GM12878 (cell line): ENCODE measurements at regions not wholly inside any gene's neighbourhood (a gene's known extent, or its start where the extent isn't known, plus 50 kb on each side); places are given as distances from the start of the nearest gene placed in this dataset.

Source experiments
- ATAC-seq: fragments of 200-7000 bp; cut with Tn5 transposase; 3 replicates; pipeline ENCODE4 v1.9.1; 2020; ENCODE audit warnings: mild to moderate bottlenecking, moderate library complexity
- BruUV-seq: library from RNA; stranded (reverse); fragments of 400-500 nt; replicated peaks from 2 replicates; lab custom pipeline; 2021; lab: Mats Ljungman, UMichigan
- CTCF ChIA-PET: fragments of 300-600 bp; sonication (Branson Sonifier 250); formaldehyde crosslinking; extraction: SDS; loops from one replicate; lab custom pipeline; 2021; ENCODE audit warnings: inconsistent platforms; lab: Yijun Ruan, JAX
- POLR2A ChIA-PET: fragments of 350-600 bp; formaldehyde crosslinking; extraction: SDS; loops from one replicate; lab custom pipeline; 2021; ENCODE audit warnings: inconsistent platforms; lab: Charles Lee
- RAD21 ChIA-PET: fragments of 300-600 bp; sonication (Branson Sonifier 250); formaldehyde crosslinking; loops from one replicate; lab custom pipeline; 2023; ENCODE audit warnings: antibody characterized with exemption; ENCODE audit not compliant: unreplicated experiment; lab: Charles Lee
- SMC1A ChIA-PET: fragments of 300-600 bp; sonication (Branson Sonifier 250); formaldehyde crosslinking; loops from one replicate; lab custom pipeline; 2023; ENCODE audit not compliant: unreplicated experiment, uncharacterized antibody; lab: Charles Lee
- DNase-seq: peaks from one replicate; pipeline ENCODE4 v3.0.0-alpha.2; 2011; ENCODE audit warnings: low read depth, low spot score
- FAIRE-seq: peaks from 3 replicates; lab custom pipeline; 2011; peaks lifted over from hg19 to GRCh38; lab: Jason Lieb, UNC
- H2AFZ ChIP-seq: 2 replicates; pipeline ENCODE4 v1.6.0; 2011; ENCODE audit warnings: low read depth, low read length, control low read depth; ENCODE audit not compliant: control insufficient read depth
- H3K27ac ChIP-seq: 2 replicates; pipeline ENCODE4 v1.5.1; 2011; ENCODE audit warnings: control low read depth; ENCODE audit not compliant: control insufficient read depth, insufficient read depth
- H3K27me3 ChIP-seq, 2 experiments: replicated peaks in 1 of 2; 2 replicates each; pipeline versions ENCODE4 v1.6.0 to v1.6.1; 2011; ENCODE audit warnings: low read length in 1 of 2; ENCODE audit not compliant: control insufficient read depth in 2 of 2, insufficient read depth in 2 of 2
- H3K36me3 ChIP-seq, 2 experiments: 2 replicates each; pipeline ENCODE4 v1.5.1; 2011; ENCODE audit warnings: low read length in 1 of 2; ENCODE audit not compliant: control insufficient read depth in 2 of 2, insufficient read depth in 2 of 2
- H3K4me1 ChIP-seq: 2 replicates; pipeline ENCODE4 v1.6.1; 2011; ENCODE audit warnings: mild to moderate bottlenecking, low read length, moderate library complexity, mixed read lengths; ENCODE audit not compliant: control insufficient read depth, insufficient read depth
- H3K4me2 ChIP-seq: 2 replicates; pipeline ENCODE4 v1.6.0; 2011; ENCODE audit warnings: control low read depth; ENCODE audit not compliant: control insufficient read depth, insufficient read depth
- H3K4me3 ChIP-seq: fragments of 200-600 bp; sonication (generic); 2 replicates; pipeline ENCODE4 v1.5.1; 2016
- H3K79me2 ChIP-seq: 2 replicates; pipeline ENCODE4 v1.6.0; 2011; ENCODE audit warnings: low read length; ENCODE audit not compliant: control insufficient read depth, insufficient read depth
- H3K9ac ChIP-seq: 2 replicates; pipeline ENCODE4 v1.8.0; 2011; ENCODE audit warnings: low read length, control low read depth, mixed read lengths; ENCODE audit not compliant: control insufficient read depth, insufficient read depth
- H3K9me3 ChIP-seq: replicated peaks from 3 replicates; pipeline ENCODE4 v1.5.1; 2011; ENCODE audit warnings: mild to moderate bottlenecking, low read length; ENCODE audit not compliant: control insufficient read depth, insufficient read depth
- H4K20me1 ChIP-seq: 2 replicates; pipeline ENCODE4 v1.6.0; 2011; ENCODE audit not compliant: control insufficient read depth, insufficient read depth
- BRCA1 ChIP-seq: IDR thresholded peaks from 2 replicates; pipeline ENCODE4 v1.6.1; 2011; ENCODE audit warnings: low read depth, low read length, improper control_type of control experiment
- CREM ChIP-seq: IDR thresholded peaks from 2 replicates; pipeline ENCODE4 v1.6.1; 2014; ENCODE audit warnings: antibody characterized with exemption, low read depth
- EGR1 ChIP-seq, 2 experiments: IDR thresholded peaks; 1 replicate in 1 of 2; 2 replicates in 1 of 2; pipeline ENCODE4 v1.6.1; 2011 to 2012; ENCODE audit warnings: low read depth in 2 of 2, low read length in 2 of 2, borderline replicate concordance in 1 of 2, mild to moderate bottlenecking in 1 of 2, moderate library complexity in 1 of 2
- MTA3 ChIP-seq: IDR thresholded peaks from 2 replicates; pipeline ENCODE4 v1.6.1; 2012; ENCODE audit warnings: low read length, inconsistent platforms, borderline replicate concordance
- PKNOX1 ChIP-seq: fragments of 450-650 bp; IDR thresholded peaks from 2 replicates; pipeline ENCODE4 v1.6.1; 2016; ENCODE audit warnings: mild to moderate bottlenecking
- POLR2AphosphoS2 ChIP-seq: IDR thresholded peaks from 2 replicates; pipeline ENCODE4 v1.6.1; 2011; ENCODE audit warnings: low read depth, mild to moderate bottlenecking, low read length, improper control_type of control experiment, moderate library complexity
- SP1 ChIP-seq: IDR thresholded peaks from one replicate; pipeline ENCODE4 v1.6.1; 2011; ENCODE audit warnings: low read depth, low read length
- TBL1XR1 ChIP-seq: IDR thresholded peaks from 2 replicates; pipeline ENCODE4 v1.6.1; 2012; ENCODE audit warnings: low read depth, low read length, improper control_type of control experiment
- ZBTB40 ChIP-seq: fragments of 450-650 bp; IDR thresholded peaks from 2 replicates; pipeline ENCODE4 v1.6.1; 2016; ENCODE audit warnings: mild to moderate bottlenecking, moderate library complexity, borderline replicate concordance
- WGBS: methylation state at CpG from one replicate; pipeline ENCODE4 v1.1.6; 2016; ENCODE audit warnings: low lambda C conversion rate; ENCODE audit not compliant: insufficient replicate concordance, insufficient coverage; ENCODE audit errors: missing lambda C conversion rate; 5-methylcytosine and 5-hydroxymethylcytosine counted together
- in situ Hi-C: fragments of 300-500 bp; cut with MboI; formaldehyde crosslinking; loops from 9 replicates; pipeline ENCODE4 v1.14.3; 2018; ENCODE audit warnings: mixed read lengths
- intact Hi-C: fragments of 100-400 bp; cut with micrococcal nuclease; formaldehyde crosslinking; loops from one replicate; pipeline ENCODE4 v1.14.2; 2022; ENCODE audit not compliant: unreplicated experiment
- TF ChIP-seq, protein P1 (sequence below): fragments of 450-650 bp; IDR thresholded peaks from 2 replicates; pipeline ENCODE4 v1.6.1; 2017; ENCODE audit warnings: mild to moderate bottlenecking, low read depth, inconsistent platforms; ENCODE audit not compliant: poor library complexity, severe bottlenecking
- TF ChIP-seq, protein P2 (sequence below): fragments of 450-650 bp; conservative IDR thresholded peaks from 2 replicates; pipeline ENCODE4 v1.6.1; 2017; ENCODE audit warnings: mild to moderate bottlenecking, moderate library complexity

GRCh38 chr3:187593451-187593850 is 76.7 kb downstream of the SST start:
- WGBS: 73% methylated on average over 5 of the region's 5 CpGs
- SMC1A ChIA-PET: interaction anchor here (1.0 to 1.8 kb wide), 4 partner anchors 9 to 86 kb away, joined by 3 to 4 read pairs (median 4); no protein-coding TSS in a partner anchor

More at GRCh38 chr3:187593451-187593850, 76.7 kb downstream of the SST start:
- Histone ChIP-seq H3K9me3 (no peaks in the 10 kb centered on the region), H3K27ac (no peak overlapping the region), H3K27me3 (peaks cover 0 to 1% of the 10 kb centered on the region in 2 experiments; a peak in 1 of 4 replicates), H3K79me2 (no peaks in the 10 kb centered on the region), H2AFZ (no peak overlapping the region), H3K4me3 (no peak overlapping the region), H3K36me3 (no peaks in the 10 kb centered on the region), H3K9ac (no peak overlapping the region), H4K20me1 (no peaks in the 10 kb centered on the region), H3K4me2 (no peak overlapping the region), H3K4me1 (no peaks in the 10 kb centered on the region)
- CTCF ChIA-PET: interaction anchor here (0.8 to 1.8 kb wide), 3 partner anchors 22 to 275 kb away, joined by 3 to 7 read pairs (median 3); no protein-coding TSS in a partner anchor
- RAD21 ChIA-PET: interaction anchor here (2.3 kb wide), 1 partner anchor 22 kb away, joined by 6 read pairs; no protein-coding TSS in a partner anchor
- POLR2A ChIA-PET: no interaction called here
- in situ Hi-C loops (no loop called here), intact Hi-C loops (no loop called here)
- DNase-seq (no peak), ATAC-seq (no peak), FAIRE-seq (no peak)
- BruUV-seq: no TSS peak
- TF ChIP-seq BRCA1 (no peak), CREM (no peak), SP1 (no peak), POLR2AphosphoS2 (no peak), EGR1 (IDR thresholded peaks at IDR 0.05; ENCODE audit: borderline replicate concordance in 1 of 2, low read depth in 2 of 2, low read length in 2 of 2) (no peak), TBL1XR1 (no peak), ZBTB40 (no peak), PKNOX1 (no peak), MTA3 (no peak)
- TF ChIP-seq, protein P1, sequence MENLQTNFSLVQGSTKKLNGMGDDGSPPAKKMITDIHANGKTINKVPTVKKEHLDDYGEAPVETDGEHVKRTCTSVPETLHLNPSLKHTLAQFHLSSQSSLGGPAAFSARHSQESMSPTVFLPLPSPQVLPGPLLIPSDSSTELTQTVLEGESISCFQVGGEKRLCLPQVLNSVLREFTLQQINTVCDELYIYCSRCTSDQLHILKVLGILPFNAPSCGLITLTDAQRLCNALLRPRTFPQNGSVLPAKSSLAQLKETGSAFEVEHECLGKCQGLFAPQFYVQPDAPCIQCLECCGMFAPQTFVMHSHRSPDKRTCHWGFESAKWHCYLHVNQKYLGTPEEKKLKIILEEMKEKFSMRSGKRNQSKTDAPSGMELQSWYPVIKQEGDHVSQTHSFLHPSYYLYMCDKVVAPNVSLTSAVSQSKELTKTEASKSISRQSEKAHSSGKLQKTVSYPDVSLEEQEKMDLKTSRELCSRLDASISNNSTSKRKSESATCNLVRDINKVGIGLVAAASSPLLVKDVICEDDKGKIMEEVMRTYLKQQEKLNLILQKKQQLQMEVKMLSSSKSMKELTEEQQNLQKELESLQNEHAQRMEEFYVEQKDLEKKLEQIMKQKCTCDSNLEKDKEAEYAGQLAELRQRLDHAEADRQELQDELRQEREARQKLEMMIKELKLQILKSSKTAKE: no peak
- TF ChIP-seq, protein P2, sequence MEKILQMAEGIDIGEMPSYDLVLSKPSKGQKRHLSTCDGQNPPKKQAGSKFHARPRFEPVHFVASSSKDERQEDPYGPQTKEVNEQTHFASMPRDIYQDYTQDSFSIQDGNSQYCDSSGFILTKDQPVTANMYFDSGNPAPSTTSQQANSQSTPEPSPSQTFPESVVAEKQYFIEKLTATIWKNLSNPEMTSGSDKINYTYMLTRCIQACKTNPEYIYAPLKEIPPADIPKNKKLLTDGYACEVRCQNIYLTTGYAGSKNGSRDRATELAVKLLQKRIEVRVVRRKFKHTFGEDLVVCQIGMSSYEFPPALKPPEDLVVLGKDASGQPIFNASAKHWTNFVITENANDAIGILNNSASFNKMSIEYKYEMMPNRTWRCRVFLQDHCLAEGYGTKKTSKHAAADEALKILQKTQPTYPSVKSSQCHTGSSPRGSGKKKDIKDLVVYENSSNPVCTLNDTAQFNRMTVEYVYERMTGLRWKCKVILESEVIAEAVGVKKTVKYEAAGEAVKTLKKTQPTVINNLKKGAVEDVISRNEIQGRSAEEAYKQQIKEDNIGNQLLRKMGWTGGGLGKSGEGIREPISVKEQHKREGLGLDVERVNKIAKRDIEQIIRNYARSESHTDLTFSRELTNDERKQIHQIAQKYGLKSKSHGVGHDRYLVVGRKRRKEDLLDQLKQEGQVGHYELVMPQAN: no peak
